Upper lobe of right lung (tissue), 1 donor: ENCODE measurements at regions not wholly inside any gene's neighbourhood (a gene's known extent, or its start where the extent isn't known, plus 50 kb on each side); places are given as distances from the start of the nearest gene placed in this dataset.
"Not testable (repeated sequence)": the region's sequence is repeated elsewhere in the genome, so short reads cannot be mapped to it uniquely, and the experiment has no call there.

Experiments used
- ATAC-seq: fragments of 200-7000 bp; cut with Tn5 transposase; one replicate; pipeline ENCODE4 v1.9.1; 2020; ENCODE audit warnings: mild to moderate bottlenecking, moderate library complexity
- DNase-seq: peaks from one replicate; pipeline ENCODE4 v3.0.0-alpha.2; 2020
- H3K27ac ChIP-seq: fragments of 200-600 bp; one replicate; pipeline ENCODE4 v1.8.0; 2022
- H3K27me3 ChIP-seq: fragments of 200-600 bp; one replicate; pipeline ENCODE4 v1.8.0; 2022; ENCODE audit warnings: mild to moderate bottlenecking
- H3K36me3 ChIP-seq: fragments of 200-600 bp; one replicate; pipeline ENCODE4 v1.8.0; 2022
- H3K4me1 ChIP-seq: fragments of 200-600 bp; one replicate; pipeline ENCODE4 v1.8.0; 2022
- H3K4me3 ChIP-seq: fragments of 200-600 bp; one replicate; pipeline ENCODE4 v1.8.0; 2022; ENCODE audit warnings: mild to moderate bottlenecking
- H3K9me3 ChIP-seq: fragments of 200-600 bp; one replicate; pipeline ENCODE4 v1.8.0; 2022
- CTCF ChIP-seq: fragments of 200-600 bp; IDR thresholded peaks from one replicate; pipeline ENCODE4 v1.8.0; 2022; ENCODE audit warnings: antibody characterized with exemption
- intact Hi-C: fragments of 100-400 bp; cut with DNase I; formaldehyde crosslinking; loops from one replicate; pipeline ENCODE4 v1.11.0; 2022
- donor health status: DM: no; HTN: yes; CAD: no; lungs with severe emphysema.

DNA sequence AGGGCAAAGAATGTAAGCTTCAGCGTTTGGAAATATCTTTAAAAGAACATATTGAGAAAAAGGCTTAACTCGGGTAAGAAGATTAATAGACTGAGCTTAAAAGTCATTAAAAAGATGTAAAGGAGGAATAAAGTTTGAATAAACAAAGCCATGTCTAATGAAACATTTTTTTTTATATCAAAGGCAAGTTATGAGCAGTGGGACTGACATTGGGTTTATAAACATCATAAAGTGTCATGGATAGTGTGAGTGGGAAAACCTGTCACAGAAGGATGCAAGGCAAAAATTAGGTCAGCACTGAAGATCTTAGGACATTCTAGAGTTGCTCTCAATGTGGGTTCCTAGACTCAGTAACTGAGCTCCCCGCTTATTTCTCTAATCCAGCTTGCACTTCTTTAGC, 438.0 kb upstream of the CDH11 start:
- Histone ChIP-seq H3K4me3 (no peak overlapping the region), H3K36me3 (no peaks in the 10 kb centered on the region), H3K27me3 (no peaks in the 10 kb centered on the region), H3K9me3 (peaks cover 4% of the 10 kb centered on the region), H3K27ac (no peak overlapping the region), H3K4me1 (no peaks in the 10 kb centered on the region)
- DNase-seq = no peak
- intact Hi-C loops = no loop called here
- no peak for TF ChIP-seq CTCF
- ATAC-seq = no peak

- intact Hi-C loops, H3K4me3 ChIP-seq, H3K27me3 ChIP-seq, ATAC-seq, H3K9me3 ChIP-seq, DNase-seq, H3K27ac ChIP-seq, H3K36me3 ChIP-seq: not testable (repeated sequence)
- H3K4me1 ChIP-seq = peaks cover 17% of the 10 kb centered on the region
Observed at GRCh38 chr16:65549689-65550088, 427.8 kb upstream of the CDH11 start.

GRCh38 chr16:65548470-65548869, 426.6 kb upstream of the CDH11 start:
- Histone ChIP-seq H3K27ac (no peak overlapping the region), H3K27me3 (no peaks in the 10 kb centered on the region), H3K9me3 (no peaks in the 10 kb centered on the region), H3K4me1 (peaks cover 17% of the 10 kb centered on the region), H3K4me3 (no peak overlapping the region), H3K36me3 (no peaks in the 10 kb centered on the region)
- intact Hi-C loops = no loop called here
- ATAC-seq (no peak), DNase-seq (no peak)
- TF ChIP-seq CTCF = no peak

DNA sequence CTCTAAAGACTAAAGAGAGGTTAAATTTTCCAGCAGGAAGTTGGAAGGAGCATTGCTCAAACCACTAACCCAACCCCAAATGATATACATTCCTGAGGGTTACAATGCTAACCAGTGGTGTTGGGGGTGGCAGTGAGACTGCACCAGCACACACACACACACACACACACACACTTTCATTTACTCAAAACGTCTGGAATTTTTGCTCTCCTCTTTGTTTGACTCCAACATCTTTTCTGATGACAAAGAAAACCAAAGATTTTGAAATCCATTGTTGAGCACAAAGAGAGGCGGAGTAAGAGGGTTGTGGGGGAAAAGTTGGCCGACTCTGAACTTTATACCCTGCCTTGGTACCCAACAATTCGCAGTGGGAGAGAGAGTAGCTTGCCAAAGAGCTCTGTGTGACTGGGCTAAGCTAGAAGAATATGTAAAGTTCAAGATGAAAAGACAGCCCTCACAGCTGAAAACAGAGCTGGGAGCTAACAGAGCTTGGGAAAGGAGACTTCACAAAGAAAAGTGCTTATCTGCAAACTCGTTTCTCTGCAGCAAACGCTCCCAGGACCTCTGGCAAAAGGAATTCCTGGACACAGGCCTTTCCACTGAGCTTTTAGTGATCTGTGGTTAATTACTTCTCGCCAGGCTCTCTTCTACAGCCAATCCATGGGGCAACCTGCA, 426.0 kb upstream of the CDH11 start:
- no peaks in the 10 kb centered on the region for H3K9me3 ChIP-seq
- DNase-seq = no peak
- H3K27ac ChIP-seq = no peak overlapping the region
- peak; percentile 26 for ATAC-seq
- no peak for TF ChIP-seq CTCF
- intact Hi-C loops = no loop called here
- H3K36me3 ChIP-seq = no peaks in the 10 kb centered on the region
- peaks cover 17% of the 10 kb centered on the region for H3K4me1 ChIP-seq
- H3K27me3 ChIP-seq = no peaks in the 10 kb centered on the region
- no peak overlapping the region for H3K4me3 ChIP-seq

DNA sequence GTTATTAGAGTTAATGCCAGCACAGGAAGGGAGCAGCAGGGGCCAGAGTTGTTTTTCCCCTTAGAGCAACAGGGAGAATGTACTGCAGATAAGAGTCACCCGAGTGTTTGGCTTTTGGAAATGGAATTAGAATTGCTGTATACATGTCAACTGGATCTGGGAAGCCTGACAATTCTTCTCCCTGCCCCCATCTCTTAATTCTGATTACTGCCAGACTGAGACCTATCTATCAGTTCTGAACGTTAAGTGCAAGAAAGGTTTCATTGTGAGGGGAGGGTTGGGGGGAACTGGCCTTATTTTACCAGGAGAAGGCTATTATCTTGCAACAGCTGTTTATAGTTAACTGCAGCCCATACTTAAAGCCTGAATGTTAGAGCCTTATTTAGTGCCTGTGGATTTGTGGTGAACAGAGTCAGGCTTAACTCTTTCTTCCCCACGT, 424.5 kb upstream of the CDH11 start:
- Histone ChIP-seq H3K4me1 (peaks cover 17% of the 10 kb centered on the region), H3K27ac (no peak overlapping the region), H3K27me3 (no peaks in the 10 kb centered on the region), H3K4me3 (no peak overlapping the region), H3K9me3 (no peaks in the 10 kb centered on the region), H3K36me3 (no peaks in the 10 kb centered on the region)
- DNase-seq (no peak), ATAC-seq (no peak)
- intact Hi-C loops = no loop called here
- no peak for TF ChIP-seq CTCF

GRCh38 chr16:65545413-65545956, 423.6 kb upstream of the CDH11 start:
- ATAC-seq (no peak), DNase-seq (no peak)
- H3K36me3 ChIP-seq = no peaks in the 10 kb centered on the region
- no peak overlapping the region for H3K27ac ChIP-seq
- H3K4me1 ChIP-seq = peaks cover 17% of the 10 kb centered on the region
- H3K9me3 ChIP-seq = no peaks in the 10 kb centered on the region
- intact Hi-C loops = no loop called here
- H3K4me3 ChIP-seq = no peak overlapping the region
- TF ChIP-seq CTCF = no peak
- H3K27me3 ChIP-seq = no peaks in the 10 kb centered on the region
